B cell (primary cell): ENCODE measurements at regions not wholly inside any gene's neighbourhood (a gene's known extent, or its start where the extent isn't known, plus 50 kb on each side); places are given as distances from the start of the nearest gene placed in this dataset.

Experiments
- ATAC-seq: fragments of 200-7000 bp; cut with Tn5 transposase; one replicate; pipeline ENCODE4 v1.10.0; 2021; ENCODE audit warnings: low read depth, mild to moderate bottlenecking, moderate number of reproducible peaks, moderate library complexity
- CTCF ChIA-PET: fragments of 350-600 bp; sonication (Branson Sonifier 250); formaldehyde crosslinking; loops from one replicate; lab custom pipeline; 2021; ENCODE audit warnings: antibody characterized with exemption, inconsistent platforms; lab: Charles Lee
- POLR2A ChIA-PET: fragments of 350-600 bp; sonication (Branson Sonifier 250); formaldehyde crosslinking; loops from one replicate; lab custom pipeline; 2021; ENCODE audit warnings: antibody characterized with exemption; lab: Charles Lee
- DNase-seq: peaks from one replicate; pipeline ENCODE4 v3.0.0; 2013
- H2AFZ ChIP-seq: 2 replicates; pipeline ENCODE4 v1.6.1; 2012; ENCODE audit warnings: mild to moderate bottlenecking, low read depth, low read length; ENCODE audit not compliant: insufficient read depth, poor library complexity, severe bottlenecking
- H3K27ac ChIP-seq, 2 donors: 1 replicate in 1 of 2; 2 replicates in 1 of 2; pipeline ENCODE4 v1.5.1; 2012 to 2013; ENCODE audit warnings: low read length in 2 of 2, mild to moderate bottlenecking in 2 of 2, moderate library complexity in 1 of 2
- H3K27me3 ChIP-seq, 4 experiments: fragments of 200-600 bp in 1 of 4; sonication (generic) in 1 of 4; replicated peaks in 1 of 4; 1 replicate in 2 of 4; 2 replicates in 2 of 4; pipeline versions ENCODE4 v1.6.1 to v1.7.0; 2013 to 2016; ENCODE audit warnings: low read length in 3 of 4, mild to moderate bottlenecking in 2 of 4, mixed read lengths in 1 of 4, moderate library complexity in 1 of 4; ENCODE audit not compliant: insufficient read depth in 4 of 4, control insufficient read depth in 3 of 4; ENCODE audit errors: control extremely low read depth in 1 of 4
- H3K36me3 ChIP-seq, 2 experiments: replicated peaks in 1 of 2; 1 replicate in 1 of 2; 2 replicates in 1 of 2; pipeline versions ENCODE4 v1.6.1 to v1.7.1; 2013; ENCODE audit warnings: low read length in 1 of 2; ENCODE audit not compliant: insufficient read depth in 2 of 2, control insufficient read depth in 1 of 2; ENCODE audit errors: control extremely low read depth in 1 of 2, extremely low read depth in 1 of 2
- H3K4me1 ChIP-seq, 2 donors: fragments of 200-600 bp in 1 of 2; sonication (generic) in 1 of 2; 1 replicate in 1 of 2; 2 replicates in 1 of 2; pipeline versions ENCODE4 v1.5.1 to v1.6.1; 2013 to 2017; ENCODE audit warnings: low read length in 2 of 2; ENCODE audit not compliant: control insufficient read depth in 2 of 2, insufficient read depth in 2 of 2
- H3K4me2 ChIP-seq: replicated peaks from 2 replicates; pipeline ENCODE3; 2012; ENCODE audit warnings: mild to moderate bottlenecking, low read depth, low read length; ENCODE audit not compliant: poor library complexity, severe bottlenecking
- H3K4me3 ChIP-seq, 5 experiments: fragments of 200-600 bp in 1 of 5; sonication (generic) in 1 of 5; 1 replicate in 3 of 5; 2 replicates in 2 of 5; pipeline versions ENCODE4 v1.5.1 to v1.7.0; 2011 to 2016; ENCODE audit warnings: low read length in 4 of 5, mild to moderate bottlenecking in 4 of 5, low read depth in 2 of 5, control low read depth in 1 of 5, moderate library complexity in 1 of 5; ENCODE audit not compliant: insufficient read depth in 1 of 5; ENCODE audit errors: control extremely low read depth in 1 of 5, extremely low read depth in 1 of 5
- H3K79me2 ChIP-seq: fragments of 200-600 bp; sonication (generic); one replicate; pipeline ENCODE4 v1.6.0; 2016; ENCODE audit warnings: low read length; ENCODE audit not compliant: control insufficient read depth, insufficient read depth
- H3K9ac ChIP-seq: fragments of 200-600 bp; sonication (generic); 2 replicates; pipeline ENCODE4 v1.6.1; 2017; ENCODE audit warnings: mild to moderate bottlenecking, low read length, moderate library complexity
- H3K9me3 ChIP-seq, 3 donors: one replicate each; pipeline versions ENCODE4 v1.6.1 to v1.7.1; 2013; ENCODE audit warnings: low read length in 2 of 3; ENCODE audit not compliant: control insufficient read depth in 2 of 3, insufficient read depth in 1 of 3; ENCODE audit errors: control extremely low read depth in 1 of 3
- H4K20me1 ChIP-seq: 2 replicates; pipeline ENCODE4 v1.6.0; 2012; ENCODE audit warnings: mild to moderate bottlenecking, low read length; ENCODE audit not compliant: insufficient read depth, control insufficient read depth, poor library complexity, severe bottlenecking
- H3K27ac Mint-ChIP-seq: one replicate; pipeline ENCODE4 v1.8.0; 2021; ENCODE audit warnings: mixed read lengths
- H3K27me3 Mint-ChIP-seq: one replicate; pipeline ENCODE4 v1.8.0; 2021; ENCODE audit warnings: mixed read lengths
- H3K4me1 Mint-ChIP-seq: one replicate; pipeline ENCODE4 v1.8.0; 2021; ENCODE audit warnings: mixed read lengths
- H3K4me3 Mint-ChIP-seq: one replicate; pipeline ENCODE4 v1.8.0; 2021; ENCODE audit warnings: mixed read lengths
- H3K9me3 Mint-ChIP-seq: one replicate; pipeline ENCODE4 v1.8.0; 2022; ENCODE audit warnings: mixed read lengths; ENCODE audit not compliant: insufficient read depth
- EZH2 ChIP-seq: IDR thresholded peaks from 2 replicates; pipeline ENCODE4 v1.6.1; 2012; ENCODE audit warnings: borderline replicate concordance, low read depth, mild to moderate bottlenecking, moderate library complexity, low read length; ENCODE audit not compliant: insufficient read depth, poor library complexity, severe bottlenecking
- WGBS: methylation state at CpG from one replicate; pipeline ENCODE4 v1.1.5; 2013; ENCODE audit warnings: missing lambda C conversion rate; ENCODE audit not compliant: insufficient coverage; 5-methylcytosine and 5-hydroxymethylcytosine counted together
- intact Hi-C: fragments of 100-400 bp; cut with micrococcal nuclease; formaldehyde crosslinking; loops from one replicate; pipeline ENCODE4 v1.10.0; 2022
- TF ChIP-seq, protein P1 (sequence below): fragments of 200-600 bp; IDR thresholded peaks from one replicate; pipeline ENCODE4 v1.8.0; 2022; ENCODE audit warnings: antibody characterized with exemption, mild to moderate bottlenecking

DNA sequence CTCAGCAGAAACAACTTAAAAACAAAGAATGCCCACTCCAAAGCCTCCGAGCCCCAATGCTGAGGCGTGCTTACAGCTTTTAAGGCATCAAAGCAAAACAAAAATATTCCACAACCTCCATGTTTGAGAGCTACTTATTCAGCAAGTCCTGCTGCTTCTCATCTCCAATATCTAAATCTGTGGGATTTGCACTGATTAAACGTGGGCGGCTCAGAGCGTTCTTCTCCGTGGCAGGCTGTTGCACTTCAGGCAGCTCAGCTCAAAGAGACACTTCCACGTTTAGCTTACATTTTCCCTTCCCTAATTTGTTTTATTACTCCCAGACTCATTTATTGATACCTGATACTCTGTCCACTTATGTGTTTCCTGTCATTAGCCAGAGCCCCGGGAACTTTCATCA, 282.6 kb upstream of the MCTP2 start:
- ATAC-seq (no peak), DNase-seq (no peak)
- Histone ChIP-seq H3K27ac (no peak overlapping the region), H3K9ac (no peak overlapping the region), H3K4me1 (no peaks in the 10 kb centered on the region), H3K36me3 (no peaks in the 10 kb centered on the region), H2AFZ (no peak overlapping the region), H4K20me1 (no peaks in the 10 kb centered on the region), H3K4me2 (no peak overlapping the region), H3K27me3 (no peaks in the 10 kb centered on the region), H3K79me2 (no peaks in the 10 kb centered on the region), H3K9me3 (no peaks in the 10 kb centered on the region), H3K4me3 (no peak overlapping the region)
- Mint-ChIP-seq H3K4me1 (no peaks in the 10 kb centered on the region), H3K4me3 (no peak overlapping the region), H3K27ac (no peak overlapping the region), H3K27me3 (peaks cover 7% of the 10 kb centered on the region), H3K9me3 (no peaks in the 10 kb centered on the region)
- CTCF ChIA-PET = no interaction called here
- POLR2A ChIA-PET = no interaction called here
- WGBS = 77% methylated on average over 7 of the region's 8 CpGs
- intact Hi-C loops = no loop called here
- TF ChIP-seq, protein P1, sequence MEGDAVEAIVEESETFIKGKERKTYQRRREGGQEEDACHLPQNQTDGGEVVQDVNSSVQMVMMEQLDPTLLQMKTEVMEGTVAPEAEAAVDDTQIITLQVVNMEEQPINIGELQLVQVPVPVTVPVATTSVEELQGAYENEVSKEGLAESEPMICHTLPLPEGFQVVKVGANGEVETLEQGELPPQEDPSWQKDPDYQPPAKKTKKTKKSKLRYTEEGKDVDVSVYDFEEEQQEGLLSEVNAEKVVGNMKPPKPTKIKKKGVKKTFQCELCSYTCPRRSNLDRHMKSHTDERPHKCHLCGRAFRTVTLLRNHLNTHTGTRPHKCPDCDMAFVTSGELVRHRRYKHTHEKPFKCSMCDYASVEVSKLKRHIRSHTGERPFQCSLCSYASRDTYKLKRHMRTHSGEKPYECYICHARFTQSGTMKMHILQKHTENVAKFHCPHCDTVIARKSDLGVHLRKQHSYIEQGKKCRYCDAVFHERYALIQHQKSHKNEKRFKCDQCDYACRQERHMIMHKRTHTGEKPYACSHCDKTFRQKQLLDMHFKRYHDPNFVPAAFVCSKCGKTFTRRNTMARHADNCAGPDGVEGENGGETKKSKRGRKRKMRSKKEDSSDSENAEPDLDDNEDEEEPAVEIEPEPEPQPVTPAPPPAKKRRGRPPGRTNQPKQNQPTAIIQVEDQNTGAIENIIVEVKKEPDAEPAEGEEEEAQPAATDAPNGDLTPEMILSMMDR = no peak

DNA sequence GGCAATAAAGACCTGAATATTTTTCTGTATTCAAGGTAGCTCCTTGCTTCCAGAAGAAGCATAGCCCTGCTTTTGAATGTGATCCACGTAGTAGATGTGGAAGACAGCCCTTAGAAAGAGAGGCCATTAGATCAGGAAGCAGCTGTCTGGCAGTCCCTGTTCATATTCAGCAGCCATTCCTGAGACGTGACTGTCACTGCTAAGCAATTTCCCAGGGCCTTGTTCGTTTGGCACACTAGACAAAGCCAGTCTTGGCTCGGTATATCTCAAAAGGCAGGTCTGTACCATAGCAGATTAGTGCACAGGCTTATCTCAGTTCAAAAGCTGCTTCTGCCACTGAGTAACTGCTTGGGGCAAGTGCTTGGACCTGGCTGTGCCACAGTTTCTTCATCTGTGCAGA, 287.8 kb upstream of the MCTP2 start:
- Histone ChIP-seq H3K9ac (no peak overlapping the region), H3K4me1 (no peaks in the 10 kb centered on the region), H3K4me3 (no peak overlapping the region), H3K27me3 (no peaks in the 10 kb centered on the region), H3K36me3 (no peaks in the 10 kb centered on the region), H2AFZ (no peak overlapping the region), H3K4me2 (no peak overlapping the region), H4K20me1 (no peaks in the 10 kb centered on the region), H3K9me3 (no peaks in the 10 kb centered on the region), H3K27ac (no peak overlapping the region), H3K79me2 (no peaks in the 10 kb centered on the region)
- TF ChIP-seq, protein P1 = no peak
- TF ChIP-seq EZH2 = no peak
- intact Hi-C loops = no loop called here
- H3K4me3 Mint-ChIP-seq = no peak overlapping the region
- no peak for ATAC-seq
- H3K4me1 Mint-ChIP-seq = no peaks in the 10 kb centered on the region
- peaks cover 3% of the 10 kb centered on the region for H3K27me3 Mint-ChIP-seq
- H3K27ac Mint-ChIP-seq = no peak overlapping the region
- no peak for DNase-seq
- 80% methylated on average over 4 of the region's 4 CpGs for WGBS
- POLR2A ChIA-PET = no interaction called here
- CTCF ChIA-PET = no interaction called here
- no peaks in the 10 kb centered on the region for H3K9me3 Mint-ChIP-seq
